Activated CD4-positive, alpha-beta T cell treated with anti-CD3 and anti-CD28 coated beads for 1 hour (primary cell): ENCODE measurements at regions not wholly inside any gene's neighbourhood (a gene's known extent, or its start where the extent isn't known, plus 50 kb on each side); places are given as distances from the start of the nearest gene placed in this dataset.

Experiments used
- DNase-seq: peaks from one replicate; pipeline ENCODE4 v3.0.0-alpha.2; 2020

- DNase-seq: no peak
Measured at GRCh38 chr18:39521164-39521563, 1955.6 kb upstream of the CELF4 start.

- no peak for DNase-seq
Measured at GRCh38 chr18:39519741-39520140, 1954.1 kb upstream of the CELF4 start.

GRCh38 chr18:39515299-39515698, 1949.7 kb upstream of the CELF4 start:
- no peak for DNase-seq

- no peak for DNase-seq
Measured at GRCh38 chr18:39513186-39513585, 1947.6 kb upstream of the CELF4 start.

- DNase-seq: no peak
Measured at GRCh38 chr18:39506581-39507330, 1941.2 kb upstream of the CELF4 start.

- DNase-seq: no peak
Measured at GRCh38 chr18:39500306-39500705, 1934.7 kb upstream of the CELF4 start.

GRCh38 chr18:39497821-39498220, 1932.2 kb upstream of the CELF4 start:
- DNase-seq: no peak

GRCh38 chr18:39496986-39497385, 1931.4 kb upstream of the CELF4 start:
- DNase-seq: no peak

- DNase-seq: no peak
Measured at GRCh38 chr18:39494211-39494896, 1928.8 kb upstream of the CELF4 start.

GRCh38 chr18:39491408-39491807, 1925.8 kb upstream of the CELF4 start:
- no peak for DNase-seq

GRCh38 chr18:39489431-39489830, 1923.8 kb upstream of the CELF4 start:
- no peak for DNase-seq

GRCh38 chr18:39487932-39488331, 1922.3 kb upstream of the CELF4 start:
- DNase-seq: no peak

GRCh38 chr18:39486268-39486667, 1920.7 kb upstream of the CELF4 start:
- no peak for DNase-seq

GRCh38 chr18:39485696-39486095, 1920.1 kb upstream of the CELF4 start:
- DNase-seq: no peak

- no peak for DNase-seq
Measured at GRCh38 chr18:39481281-39481680, 1915.7 kb upstream of the CELF4 start.

- DNase-seq: no peak
Measured at GRCh38 chr18:39480494-39481195, 1915.0 kb upstream of the CELF4 start.

GRCh38 chr18:39464006-39464405, 1898.4 kb upstream of the CELF4 start:
- DNase-seq: no peak

GRCh38 chr18:39462436-39462835, 1896.8 kb upstream of the CELF4 start:
- DNase-seq: no peak

GRCh38 chr18:39460136-39460535, 1894.5 kb upstream of the CELF4 start:
- no peak for DNase-seq

- DNase-seq: no peak
Measured at GRCh38 chr18:39455285-39455684, 1889.7 kb upstream of the CELF4 start.

GRCh38 chr18:39454866-39455265, 1889.3 kb upstream of the CELF4 start:
- DNase-seq: no peak

- DNase-seq: no peak
Measured at GRCh38 chr18:39453882-39454281, 1888.3 kb upstream of the CELF4 start.

GRCh38 chr18:39453356-39453755, 1887.8 kb upstream of the CELF4 start:
- DNase-seq: no peak

- DNase-seq: no peak
Measured at GRCh38 chr18:39450958-39451357, 1885.4 kb upstream of the CELF4 start.
